ENCODE measurements at regions not wholly inside any gene's neighbourhood (a gene's known extent, or its start where the extent isn't known, plus 50 kb on each side); places are given as distances from the start of the nearest gene placed in this dataset.
"Not testable (repeated sequence)": the region's sequence is repeated elsewhere in the genome, so short reads cannot be mapped to it uniquely, and the experiment has no call there.

- H3K36me3 ChIP-seq: no peaks in the 10 kb centered on the region
- peaks cover 0 to 4% of the 10 kb centered on the region in 2 donors for H3K27me3 ChIP-seq
- no peak overlapping the region for H3K4me3 ChIP-seq
- H3K4me1 ChIP-seq: no peaks in the 10 kb centered on the region
- no peak overlapping the region for H3K27ac ChIP-seq
- H3K9me3 ChIP-seq: no peaks in the 10 kb centered on the region
- no peak for DNase-seq
- intact Hi-C loops (cut with DNase I; ENCODE audit: low total_unique reads): no loop called here
- TF ChIP-seq CTCF (IDR thresholded peaks at IDR 0.05): no peak
Observed at GRCh38 chr2:21379140-21379539, 255.4 kb downstream of the TDRD15 start.

- DNase-seq; H3K27ac ChIP-seq; H3K36me3 ChIP-seq; H3K4me3 ChIP-seq; H3K9me3 ChIP-seq; intact Hi-C loops (cut with DNase I; ENCODE audit: low total_unique reads); H3K27me3 ChIP-seq; H3K4me1 ChIP-seq: not testable (repeated sequence)
Observed at GRCh38 chr2:21379668-21380067, 255.9 kb downstream of the TDRD15 start.

GRCh38 chr2:21381421-21381820 is 257.7 kb downstream of the TDRD15 start:
- Histone ChIP-seq H3K36me3 (no peaks in the 10 kb centered on the region), H3K4me1 (no peaks in the 10 kb centered on the region), H3K9me3 (no peaks in the 10 kb centered on the region), H3K27me3 (peaks cover 0 to 4% of the 10 kb centered on the region in 2 donors), H3K4me3 (no peak overlapping the region), H3K27ac (no peak overlapping the region)
- intact Hi-C loops (cut with DNase I; ENCODE audit: low total_unique reads): no loop called here
- no peak for DNase-seq
- no peak for TF ChIP-seq CTCF (IDR thresholded peaks at IDR 0.05)

GRCh38 chr2:21382701-21383520 is 259.1 kb downstream of the TDRD15 start:
- no peak for DNase-seq
- Histone ChIP-seq H3K27ac (no peak overlapping the region), H3K9me3 (no peaks in the 10 kb centered on the region), H3K4me3 (no peak overlapping the region), H3K4me1 (no peaks in the 10 kb centered on the region), H3K36me3 (no peaks in the 10 kb centered on the region), H3K27me3 (peaks cover 0 to 4% of the 10 kb centered on the region in 2 donors)
- intact Hi-C loops (cut with DNase I; ENCODE audit: low total_unique reads): no loop called here
- no peak for TF ChIP-seq CTCF (IDR thresholded peaks at IDR 0.05)

- Histone ChIP-seq H3K9me3 (no peaks in the 10 kb centered on the region), H3K4me1 (no peaks in the 10 kb centered on the region), H3K4me3 (no peak overlapping the region), H3K27ac (no peak overlapping the region), H3K27me3 (no peaks in the 10 kb centered on the region), H3K36me3 (no peaks in the 10 kb centered on the region)
- intact Hi-C loops (cut with DNase I; ENCODE audit: low total_unique reads): no loop called here
- TF ChIP-seq CTCF (IDR thresholded peaks at IDR 0.05): no peak
- no peak for DNase-seq
Observed at GRCh38 chr2:21386666-21387065, 262.9 kb downstream of the TDRD15 start.

GRCh38 chr2:21392649-21393048 is 268.9 kb downstream of the TDRD15 start:
- no peaks in the 10 kb centered on the region for H3K27me3 ChIP-seq
- no peaks in the 10 kb centered on the region for H3K9me3 ChIP-seq
- no peaks in the 10 kb centered on the region for H3K36me3 ChIP-seq
- no peak for TF ChIP-seq CTCF (IDR thresholded peaks at IDR 0.05)
- no peak overlapping the region for H3K4me3 ChIP-seq
- no peak overlapping the region for H3K27ac ChIP-seq
- intact Hi-C loops (cut with DNase I; ENCODE audit: low total_unique reads): no loop called here
- DNase-seq: no peak
- H3K4me1 ChIP-seq: no peaks in the 10 kb centered on the region
